ENCODE measurements at regions not wholly inside any gene's neighbourhood (a gene's known extent, or its start where the extent isn't known, plus 50 kb on each side); places are given as distances from the start of the nearest gene placed in this dataset.
"Not testable (repeated sequence)": the region's sequence is repeated elsewhere in the genome, so short reads cannot be mapped to it uniquely, and the experiment has no call there.

DNA sequence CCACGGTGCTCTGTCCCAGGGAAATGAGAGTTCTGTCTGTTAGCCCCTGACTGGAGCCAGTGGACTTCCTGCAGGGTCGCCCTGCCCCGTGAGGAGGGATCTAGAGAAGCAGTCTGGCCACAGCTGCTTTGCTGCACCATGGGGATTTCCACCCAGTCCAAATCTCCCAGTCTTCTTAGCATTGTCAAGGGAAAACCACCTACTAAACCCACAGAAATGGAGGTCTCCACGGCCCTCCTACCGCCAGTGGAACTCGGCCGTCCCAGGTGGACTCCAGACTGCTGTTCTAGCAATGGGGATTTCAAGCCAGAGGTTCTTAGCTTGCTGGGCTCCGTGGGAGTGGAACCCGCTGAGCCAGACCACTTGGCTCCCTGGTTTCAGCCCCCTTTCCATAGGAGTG lies 133.3 kb upstream of the PCDH7 start (continued):
- TF ChIP-seq, protein P1, sequence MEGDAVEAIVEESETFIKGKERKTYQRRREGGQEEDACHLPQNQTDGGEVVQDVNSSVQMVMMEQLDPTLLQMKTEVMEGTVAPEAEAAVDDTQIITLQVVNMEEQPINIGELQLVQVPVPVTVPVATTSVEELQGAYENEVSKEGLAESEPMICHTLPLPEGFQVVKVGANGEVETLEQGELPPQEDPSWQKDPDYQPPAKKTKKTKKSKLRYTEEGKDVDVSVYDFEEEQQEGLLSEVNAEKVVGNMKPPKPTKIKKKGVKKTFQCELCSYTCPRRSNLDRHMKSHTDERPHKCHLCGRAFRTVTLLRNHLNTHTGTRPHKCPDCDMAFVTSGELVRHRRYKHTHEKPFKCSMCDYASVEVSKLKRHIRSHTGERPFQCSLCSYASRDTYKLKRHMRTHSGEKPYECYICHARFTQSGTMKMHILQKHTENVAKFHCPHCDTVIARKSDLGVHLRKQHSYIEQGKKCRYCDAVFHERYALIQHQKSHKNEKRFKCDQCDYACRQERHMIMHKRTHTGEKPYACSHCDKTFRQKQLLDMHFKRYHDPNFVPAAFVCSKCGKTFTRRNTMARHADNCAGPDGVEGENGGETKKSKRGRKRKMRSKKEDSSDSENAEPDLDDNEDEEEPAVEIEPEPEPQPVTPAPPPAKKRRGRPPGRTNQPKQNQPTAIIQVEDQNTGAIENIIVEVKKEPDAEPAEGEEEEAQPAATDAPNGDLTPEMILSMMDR (IDR thresholded peaks at IDR 0.05 in 2 of 3, conservative IDR thresholded peaks at IDR 0.05 in 1 of 3; ENCODE audit: borderline replicate concordance in 1 of 3, insufficient read depth in 1 of 3, low read depth in 2 of 3, low read length in 2 of 3) = no peak
- TF ChIP-seq POLR2A (IDR thresholded peaks at IDR 0.05; ENCODE audit: borderline replicate concordance, extremely low read depth, insufficient read depth, insufficient read length) = no peak
- TF ChIP-seq, protein P2, sequence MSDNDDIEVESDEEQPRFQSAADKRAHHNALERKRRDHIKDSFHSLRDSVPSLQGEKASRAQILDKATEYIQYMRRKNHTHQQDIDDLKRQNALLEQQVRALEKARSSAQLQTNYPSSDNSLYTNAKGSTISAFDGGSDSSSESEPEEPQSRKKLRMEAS (IDR thresholded peaks at IDR 0.05) = no peak
- TF ChIP-seq EZH2 (IDR thresholded peaks at IDR 0.05) = no peak
- no peak for TF ChIP-seq POLR2AphosphoS5 (IDR thresholded peaks at IDR 0.05; ENCODE audit: low read depth, low read length)
- no peak for TF ChIP-seq CBX3 (IDR thresholded peaks at IDR 0.05; ENCODE audit: low read depth)
- TF ChIP-seq JUND (IDR thresholded peaks at IDR 0.05) = no peak

DNA sequence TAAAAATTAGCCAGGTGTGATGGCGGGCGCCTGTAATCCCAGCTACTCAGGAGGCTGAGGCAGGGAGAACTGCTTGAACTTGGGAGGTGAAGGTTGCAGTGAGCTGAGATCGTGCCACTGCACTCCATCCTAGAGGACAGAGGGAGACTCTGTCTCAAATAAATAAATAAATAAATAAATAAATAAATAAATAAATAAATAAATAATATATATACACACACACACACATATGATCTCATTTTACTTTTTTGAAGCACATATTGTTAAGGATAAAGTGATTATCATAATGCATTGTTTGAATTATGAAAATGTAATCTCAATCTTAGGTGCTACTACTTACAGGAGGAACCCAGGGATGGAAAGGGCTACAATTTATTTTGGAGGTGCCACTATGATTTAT lies 130.5 kb upstream of the PCDH7 start:
- not testable (repeated sequence) for ATAC-seq

More for the DNA sequence above, 130.5 kb upstream of the PCDH7 start:
- H3K27me3 ChIP-seq (ENCODE audit: insufficient read depth, low read length); H2AFZ ChIP-seq (ENCODE audit: low read depth, low read length, poor library complexity, severe bottlenecking); H3K9me3 ChIP-seq (ENCODE audit: control insufficient read depth in 1 of 2, insufficient read depth in 1 of 2, low read depth in 1 of 2, low read length in 2 of 2); H3K4me1 ChIP-seq (ENCODE audit: control insufficient read depth in 1 of 2, insufficient read depth in 2 of 2, low read length in 2 of 2); DNase-seq (ENCODE audit: low read depth, low spot score); H3K36me3 ChIP-seq (ENCODE audit: control insufficient read depth in 1 of 2, insufficient read depth in 2 of 2, low read length in 2 of 2); POLR2A ChIA-PET; RAD21 ChIA-PET (ENCODE audit: low non-redundant PET in 1 of 2, low total read pairs in 2 of 2, uncharacterized antibody in 2 of 2, unreplicated experiment in 2 of 2); H3K79me2 ChIP-seq (ENCODE audit: insufficient read depth, low read length); BruUV-seq (replicated peaks); CTCF ChIA-PET; H3K4me3 ChIP-seq (replicated peaks in 1 of 2; ENCODE audit: low read depth in 1 of 2, low read length in 2 of 2); H3K27ac ChIP-seq (ENCODE audit: low read depth, low read length); H3K4me2 ChIP-seq (ENCODE audit: low read length); H4K20me1 ChIP-seq (ENCODE audit: insufficient read depth); H3K9me2 ChIP-seq (ENCODE audit: insufficient read depth); intact Hi-C loops (cut with micrococcal nuclease); H3K9ac ChIP-seq (ENCODE audit: low read length): not testable (repeated sequence)

All from HCT116 (cell line).